RWPE2 (cell line): ENCODE measurements at regions not wholly inside any gene's neighbourhood (a gene's known extent, or its start where the extent isn't known, plus 50 kb on each side); places are given as distances from the start of the nearest gene placed in this dataset.

Source experiments
- ATAC-seq: fragments of 200-7000 bp; cut with Tn5 transposase; 3 replicates; pipeline ENCODE4 v1.9.1; 2021; ENCODE audit warnings: low read depth
- DNase-seq: peaks from one replicate; pipeline ENCODE4 v3.0.0-alpha.2; 2020; ENCODE audit warnings: low spot score
- H3K27ac ChIP-seq: fragments of 450-650 bp; 2 replicates; pipeline ENCODE4 v1.5.1; 2017; ENCODE audit warnings: mild to moderate bottlenecking; ENCODE audit not compliant: poor library complexity, severe bottlenecking
- H3K27me3 ChIP-seq: fragments of 250-450 bp; sonication (Bioruptor Pico); 2 replicates; pipeline ENCODE4 v1.5.1; 2021; ENCODE audit warnings: mild to moderate bottlenecking, moderate library complexity; ENCODE audit not compliant: insufficient read depth, poor library complexity, severe bottlenecking
- H3K36me3 ChIP-seq: fragments of 250-450 bp; sonication (Bioruptor Pico); 2 replicates; pipeline ENCODE4 v1.5.1; 2020; ENCODE audit warnings: low read depth, mild to moderate bottlenecking, moderate library complexity
- H3K4me1 ChIP-seq: fragments of 250-450 bp; sonication (Bioruptor Pico); 2 replicates; pipeline ENCODE4 v1.5.1; 2021; ENCODE audit warnings: mild to moderate bottlenecking, moderate library complexity; ENCODE audit not compliant: insufficient read depth, poor library complexity, severe bottlenecking
- H3K4me3 ChIP-seq: fragments of 250-450 bp; sonication (Bioruptor Pico); 2 replicates; pipeline ENCODE4 v1.5.1; 2021; ENCODE audit warnings: mild to moderate bottlenecking, moderate library complexity; ENCODE audit not compliant: severe bottlenecking
- H3K9me3 ChIP-seq: fragments of 250-450 bp; sonication (Bioruptor Pico); 2 replicates; pipeline ENCODE4 v1.5.1; 2021; ENCODE audit warnings: mild to moderate bottlenecking, moderate library complexity; ENCODE audit not compliant: severe bottlenecking
- CTCF ChIP-seq: fragments of 450-650 bp; IDR thresholded peaks from one replicate; pipeline ENCODE4 v1.5.1; 2017; ENCODE audit warnings: mild to moderate bottlenecking, moderate library complexity; ENCODE audit not compliant: poor library complexity, severe bottlenecking

DNA sequence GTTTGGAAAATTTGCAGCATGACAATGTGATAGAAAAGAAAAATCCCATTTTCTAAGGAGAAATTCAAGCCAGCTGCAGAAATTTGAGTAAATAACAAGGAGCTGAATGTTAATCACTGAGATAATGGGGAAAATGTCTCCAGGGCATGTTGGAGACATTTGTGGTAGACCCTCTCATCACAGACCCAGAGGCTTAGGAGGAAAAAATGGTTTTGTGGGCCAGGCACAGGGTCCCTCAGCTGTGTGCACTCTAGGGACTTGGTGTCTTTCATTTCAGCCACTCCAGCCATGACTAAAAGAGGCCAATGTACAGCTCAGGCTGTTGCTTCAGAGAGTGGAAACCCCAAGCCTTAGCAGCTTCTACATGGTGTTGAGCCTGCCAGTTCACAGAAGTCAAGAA, 111.4 kb upstream of the SYT10 start:
- no peak for DNase-seq
- H3K4me3 ChIP-seq: no peak overlapping the region
- H3K27ac ChIP-seq: no peak overlapping the region
- no peaks in the 10 kb centered on the region for H3K36me3 ChIP-seq
- H3K9me3 ChIP-seq: no peaks in the 10 kb centered on the region
- TF ChIP-seq CTCF: no peak
- no peaks in the 10 kb centered on the region for H3K27me3 ChIP-seq
- no peak for ATAC-seq
- H3K4me1 ChIP-seq: no peaks in the 10 kb centered on the region

- TF ChIP-seq CTCF: no peak
- Histone ChIP-seq H3K9me3 (no peaks in the 10 kb centered on the region), H3K27me3 (no peaks in the 10 kb centered on the region)
Measured at GRCh38 chr12:33555128-33555527, 115.5 kb upstream of the SYT10 start.

GRCh38 chr12:33560653-33561208, 121.1 kb upstream of the SYT10 start:
- H3K27me3 ChIP-seq: no peaks in the 10 kb centered on the region
- no peaks in the 10 kb centered on the region for H3K4me1 ChIP-seq
- no peak for ATAC-seq
- H3K27ac ChIP-seq: no peak overlapping the region
- no peaks in the 10 kb centered on the region for H3K36me3 ChIP-seq
- no peak overlapping the region for H3K4me3 ChIP-seq
- DNase-seq: no peak
- peaks cover 2% of the 10 kb centered on the region for H3K9me3 ChIP-seq
- TF ChIP-seq CTCF: no peak

More at GRCh38 chr12:33555128-33555527, 115.5 kb upstream of the SYT10 start:
- Histone ChIP-seq H3K4me1 (no peaks in the 10 kb centered on the region), H3K27ac (no peak overlapping the region), H3K4me3 (no peak overlapping the region), H3K36me3 (no peaks in the 10 kb centered on the region)
- ATAC-seq (no peak), DNase-seq (no peak)

DNA sequence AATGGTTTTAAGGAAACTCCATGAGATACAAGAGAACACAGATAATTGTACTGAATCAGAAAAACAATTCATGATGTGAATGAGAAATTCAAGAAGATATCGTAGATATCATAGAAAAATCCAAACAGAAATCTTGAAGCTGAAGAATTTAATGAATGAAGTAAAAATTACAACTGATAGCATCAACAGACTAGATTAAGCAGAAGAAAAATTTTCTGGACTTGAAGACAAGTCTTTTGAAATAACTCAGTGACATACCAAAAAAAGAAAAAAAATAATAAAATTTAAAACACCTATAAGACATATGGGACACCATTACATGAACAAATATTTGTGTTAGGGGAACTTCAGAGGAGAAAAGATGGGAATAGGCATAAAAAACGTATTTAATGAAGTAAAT, 122.8 kb upstream of the SYT10 start:
- Histone ChIP-seq H3K27ac (no peak overlapping the region), H3K4me1 (no peaks in the 10 kb centered on the region), H3K36me3 (no peaks in the 10 kb centered on the region), H3K4me3 (no peak overlapping the region), H3K27me3 (no peaks in the 10 kb centered on the region), H3K9me3 (peaks cover 2% of the 10 kb centered on the region)
- ATAC-seq: no peak
- no peak for DNase-seq
- no peak for TF ChIP-seq CTCF

DNA sequence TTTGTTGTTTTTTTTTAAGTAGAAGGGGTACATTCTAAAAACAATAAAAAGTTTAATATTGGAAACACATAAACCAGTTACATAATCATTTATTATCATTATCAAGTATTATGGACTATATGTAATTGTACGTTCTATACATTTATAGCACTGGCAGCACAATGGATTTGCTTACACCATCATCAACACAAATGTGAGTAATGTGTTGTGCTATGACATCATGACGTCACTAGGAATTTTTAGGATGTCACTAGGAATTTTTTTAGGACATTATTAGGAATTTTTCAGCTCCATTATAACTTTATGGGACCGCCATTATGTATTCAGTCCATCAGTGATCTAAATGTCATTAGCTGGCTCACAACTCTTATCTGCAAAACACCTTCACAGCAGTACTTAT, 126.8 kb upstream of the SYT10 start:
- Histone ChIP-seq H3K36me3 (no peaks in the 10 kb centered on the region), H3K4me1 (no peaks in the 10 kb centered on the region), H3K4me3 (no peak overlapping the region), H3K27me3 (peaks cover 6% of the 10 kb centered on the region), H3K9me3 (peaks cover 2% of the 10 kb centered on the region), H3K27ac (no peak overlapping the region)
- no peak for TF ChIP-seq CTCF
- DNase-seq: no peak
- ATAC-seq: no peak
